Vagina (tissue), 2 donors: ENCODE measurements at regions not wholly inside any gene's neighbourhood (a gene's known extent, or its start where the extent isn't known, plus 50 kb on each side); places are given as distances from the start of the nearest gene placed in this dataset.

Experiments used
- CTCF ChIP-seq, 3 experiments: fragments of 450-650 bp in 2 of 3; fragments of 200-600 bp in 1 of 3; sonication (generic) in 1 of 3; IDR thresholded peaks; one replicate each; pipeline ENCODE4 v1.5.1; 2017 to 2019; ENCODE audit warnings: antibody characterized with exemption in 3 of 3, mild to moderate bottlenecking in 2 of 3, moderate library complexity in 2 of 3
- POLR2AphosphoS5 ChIP-seq, 2 donors: sonication (generic); formaldehyde crosslinking; IDR thresholded peaks; one replicate each; pipeline ENCODE4 v1.9.0; 2017; ENCODE audit warnings: antibody characterized with exemption in 2 of 2, mild to moderate bottlenecking in 2 of 2, low read depth in 1 of 2; ENCODE audit not compliant: insufficient read depth in 1 of 2

GRCh38 chr3:13707456-13707855 is 158.5 kb downstream of the FBLN2 start:
- no peak for TF ChIP-seq POLR2AphosphoS5 (IDR thresholded peaks at IDR 0.05; ENCODE audit: insufficient read depth in 1 of 2, low read depth in 1 of 2)
- TF ChIP-seq CTCF (IDR thresholded peaks at IDR 0.05): no peak
